GM21526 (cell line): ENCODE measurements at regions not wholly inside any gene's neighbourhood (a gene's known extent, or its start where the extent isn't known, plus 50 kb on each side); places are given as distances from the start of the nearest gene placed in this dataset.

Experiments used
- ATAC-seq: cut with Tn5 transposase; IDR thresholded peaks from one replicate; pipeline ENCODE4 v1.9.1; 2021; ENCODE audit warnings: moderate library complexity; ENCODE audit not compliant: unreplicated experiment, low FRiP score

DNA sequence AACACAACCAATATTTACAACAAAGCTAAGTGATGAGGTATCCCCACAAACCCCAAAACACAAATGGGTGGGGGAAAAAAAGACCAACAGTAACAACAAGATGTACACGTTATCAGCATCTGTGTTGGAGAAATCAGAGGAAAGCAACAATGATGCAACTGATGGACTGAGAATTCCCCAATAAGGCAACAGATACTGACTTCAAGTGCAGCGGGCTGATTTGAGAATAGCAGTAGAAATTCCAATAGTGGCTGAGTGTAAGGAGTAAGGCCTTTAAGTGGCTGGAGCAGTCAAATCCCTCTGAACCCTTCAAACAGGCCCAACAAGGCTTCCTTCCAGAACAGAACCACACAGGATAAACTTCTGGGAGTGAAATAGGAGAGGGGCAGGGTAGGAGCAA lies 97.6 kb downstream of the TM2D1 start:
- no peak for ATAC-seq

GRCh38 chr1:61626816-61627215 lies 98.1 kb downstream of the TM2D1 start:
- no peak for ATAC-seq

- no peak for ATAC-seq
Observed at GRCh38 chr1:61623852-61624251, 101.1 kb downstream of the TM2D1 start.

DNA sequence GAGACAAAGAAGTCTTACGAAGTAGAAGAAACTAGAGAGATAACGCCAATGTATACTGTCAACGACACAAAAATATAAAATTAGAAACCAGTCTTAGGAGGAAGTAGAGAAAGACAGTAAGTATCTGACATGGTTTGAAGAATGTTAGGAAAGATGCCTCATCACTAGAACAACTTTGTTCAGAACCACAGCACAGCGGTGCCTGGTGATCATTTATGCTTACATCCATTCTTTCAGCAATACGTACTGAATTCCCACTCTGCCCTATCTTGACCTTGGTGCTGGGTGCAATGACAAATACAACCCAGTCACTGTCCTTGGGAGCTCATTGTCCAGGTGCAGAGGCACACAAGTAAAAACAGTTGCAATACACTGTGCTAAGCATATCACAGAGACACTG lies 104.4 kb downstream of the TM2D1 start:
- no peak for ATAC-seq

DNA sequence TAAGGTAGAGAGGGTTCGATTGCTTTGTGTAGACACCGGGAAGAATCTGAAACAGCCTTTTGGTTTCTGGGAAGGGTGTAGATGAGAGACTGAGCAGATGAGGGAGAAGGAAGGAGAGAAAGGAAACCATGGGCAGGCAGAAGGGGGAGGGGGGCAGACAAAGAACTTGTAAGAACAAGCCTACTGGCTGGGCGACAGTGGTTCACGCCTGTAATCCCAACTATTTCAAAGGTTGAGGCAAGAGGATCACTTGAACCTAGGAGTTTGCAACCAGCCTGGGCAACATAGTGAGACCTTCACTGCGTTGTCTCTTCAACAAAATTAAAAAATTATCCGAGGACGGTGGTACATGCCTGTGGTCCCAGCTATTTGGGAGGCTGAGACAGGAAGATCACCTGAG lies 106.2 kb downstream of the TM2D1 start:
- ATAC-seq, result no peak

- no peak for ATAC-seq
Observed at GRCh38 chr1:61618193-61618592, 106.7 kb downstream of the TM2D1 start.

DNA sequence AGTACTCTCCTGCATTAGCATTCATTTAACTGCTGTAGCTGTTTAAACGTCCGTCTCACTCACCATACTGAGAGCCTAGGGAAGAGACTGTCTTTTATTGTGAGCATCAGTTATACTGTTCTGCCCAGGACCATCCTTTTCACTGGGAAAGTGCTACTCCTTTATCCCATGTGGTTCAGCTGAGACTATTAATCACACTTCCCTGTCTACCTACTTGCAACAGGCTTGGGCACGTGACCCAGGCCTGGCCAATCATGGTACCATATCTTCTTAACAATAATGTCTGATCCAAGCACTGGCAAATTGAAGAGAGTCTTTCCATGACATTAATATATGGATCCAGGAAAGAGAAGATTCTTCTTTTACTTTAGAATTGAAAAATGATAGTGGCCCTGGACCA lies 108.1 kb downstream of the TM2D1 start:
- ATAC-seq, result no peak

- ATAC-seq, result no peak
Observed at GRCh38 chr1:61612602-61613001, 112.3 kb downstream of the TM2D1 start.

DNA sequence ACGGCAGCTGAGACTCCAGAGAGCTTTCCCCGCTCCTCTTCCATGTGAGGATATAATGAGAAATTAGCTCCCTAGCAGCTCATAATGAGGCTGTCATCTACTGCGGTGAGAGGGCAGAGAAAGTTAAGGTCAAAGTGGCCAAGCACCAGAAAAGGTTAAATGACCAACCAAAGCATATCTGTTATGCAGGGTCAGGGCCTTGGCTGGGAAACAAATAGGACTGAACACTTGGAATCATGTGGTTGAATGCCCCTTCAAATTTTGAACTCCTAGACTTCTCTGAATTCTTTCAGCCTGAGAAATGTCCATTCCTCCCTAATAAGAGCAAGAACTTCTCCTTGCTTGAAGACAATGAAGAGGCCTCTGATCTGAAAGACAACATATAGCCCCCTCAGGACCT lies 115.9 kb downstream of the TM2D1 start:
- ATAC-seq, result no peak

DNA sequence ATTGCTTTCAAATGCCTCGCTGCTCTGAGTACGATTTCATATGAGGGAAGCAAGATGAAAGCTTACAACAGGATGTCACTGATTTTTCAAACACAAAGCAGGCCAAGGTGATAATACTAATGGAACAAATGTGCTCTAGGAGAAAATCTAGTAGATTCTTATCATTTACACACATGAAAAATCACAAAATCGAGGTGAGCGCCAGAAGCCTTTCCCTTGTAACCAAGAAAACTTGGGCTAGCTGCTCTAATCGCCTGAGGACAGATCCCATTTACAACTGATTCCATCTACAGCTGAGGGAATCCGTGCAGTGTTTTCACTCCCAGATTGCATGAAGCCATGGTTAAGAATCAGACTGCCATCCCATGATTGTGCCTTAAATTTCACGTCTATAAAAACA lies 117.5 kb downstream of the TM2D1 start:
- no peak for ATAC-seq

GRCh38 chr1:61606448-61607312 lies 118.3 kb downstream of the TM2D1 start:
- ATAC-seq, result no peak

DNA sequence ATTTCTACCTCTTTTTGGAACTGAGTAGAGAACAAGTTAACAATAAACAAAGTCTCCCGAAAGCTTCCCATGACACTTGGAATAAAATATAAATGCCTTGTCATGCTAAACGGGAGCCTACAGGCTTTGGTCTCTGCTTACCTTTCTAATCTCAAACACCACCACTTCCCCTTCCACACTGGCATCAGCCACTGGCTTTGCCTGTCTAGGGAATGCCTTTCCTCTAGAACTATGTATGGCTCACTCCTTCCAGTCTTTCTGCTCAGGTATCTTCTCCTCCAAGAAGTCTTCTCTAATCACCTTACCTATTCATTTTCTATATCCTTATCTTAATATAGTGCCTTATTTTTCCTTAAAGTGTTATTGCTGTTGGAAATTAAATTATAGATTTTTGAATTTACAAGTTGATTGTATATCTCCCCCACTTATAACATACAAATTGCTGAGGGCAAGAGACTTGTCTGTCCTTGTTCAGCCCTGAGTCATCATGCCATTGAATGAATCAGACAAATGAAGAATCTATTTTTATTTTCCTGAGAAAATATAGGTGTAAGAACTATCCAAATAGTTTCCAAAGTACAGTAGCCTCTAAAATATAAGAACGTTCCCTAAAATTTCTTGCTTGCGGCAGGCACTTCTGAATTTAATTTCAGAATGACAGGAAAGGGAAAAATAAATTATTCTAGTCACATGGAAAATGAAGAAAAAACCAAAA lies 119.2 kb downstream of the TM2D1 start:
- no peak for ATAC-seq

GRCh38 chr1:61604684-61605083 lies 120.3 kb downstream of the TM2D1 start:
- ATAC-seq, result no peak

DNA sequence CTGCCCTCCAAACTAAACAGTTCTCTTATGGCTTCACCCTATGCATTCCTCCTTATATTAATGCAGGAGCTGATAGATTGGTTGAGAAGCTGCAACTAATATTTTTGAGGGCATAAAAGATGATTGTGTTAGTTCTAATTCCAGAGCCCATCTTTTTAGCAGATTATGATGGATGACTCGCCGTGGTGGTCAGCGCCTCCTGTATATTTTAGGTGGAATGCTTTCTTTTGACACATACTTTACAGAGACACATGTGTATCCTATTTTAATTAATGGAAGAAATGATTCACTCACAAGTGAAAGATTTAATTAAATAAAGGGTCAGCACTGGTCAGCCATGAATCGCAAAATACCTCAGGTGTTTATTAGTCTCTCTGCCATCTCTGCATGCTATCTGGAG lies 120.7 kb downstream of the TM2D1 start:
- no peak for ATAC-seq

DNA sequence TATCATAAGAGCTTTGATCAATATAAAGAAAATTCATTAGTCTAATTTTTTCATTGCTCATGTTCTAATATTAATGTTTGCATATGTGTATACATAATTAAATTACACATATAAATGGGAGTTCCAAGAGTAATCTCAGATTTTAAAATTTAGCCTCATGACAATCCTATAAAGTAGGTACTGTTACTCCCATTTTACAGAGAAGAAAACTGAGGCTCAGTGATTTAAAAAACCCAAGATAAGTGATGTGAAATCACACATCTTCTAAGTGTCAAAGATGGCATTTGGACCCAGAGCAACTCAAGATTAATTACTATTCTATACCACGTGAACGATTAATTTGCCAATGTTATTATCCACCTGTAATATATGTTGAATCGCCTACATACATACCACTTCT lies 122.3 kb downstream of the TM2D1 start:
- no peak for ATAC-seq

- ATAC-seq, result no peak
Observed at GRCh38 chr1:61597601-61598000, 127.3 kb downstream of the TM2D1 start.

DNA sequence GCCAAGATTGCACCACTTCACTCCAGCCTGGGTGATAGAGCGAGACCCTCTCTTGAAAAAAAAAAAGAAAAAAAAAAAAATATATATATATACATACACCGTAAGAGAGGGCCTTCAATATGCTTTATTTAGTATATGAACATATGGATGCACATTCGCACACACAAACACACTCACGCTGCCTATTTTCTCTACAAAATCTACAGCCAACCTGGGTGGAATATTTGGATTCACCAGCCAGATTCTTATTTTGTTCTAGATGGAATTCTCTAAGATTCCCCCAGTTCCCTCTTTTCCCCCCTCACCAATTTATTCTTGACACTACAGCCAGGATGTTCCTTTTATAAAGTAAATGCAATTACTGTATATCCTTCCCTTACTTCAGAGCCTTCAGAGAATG lies 131.6 kb downstream of the TM2D1 start:
- no peak for ATAC-seq

- ATAC-seq, result no peak
Observed at GRCh38 chr1:61591351-61591750, 133.6 kb downstream of the TM2D1 start.

DNA sequence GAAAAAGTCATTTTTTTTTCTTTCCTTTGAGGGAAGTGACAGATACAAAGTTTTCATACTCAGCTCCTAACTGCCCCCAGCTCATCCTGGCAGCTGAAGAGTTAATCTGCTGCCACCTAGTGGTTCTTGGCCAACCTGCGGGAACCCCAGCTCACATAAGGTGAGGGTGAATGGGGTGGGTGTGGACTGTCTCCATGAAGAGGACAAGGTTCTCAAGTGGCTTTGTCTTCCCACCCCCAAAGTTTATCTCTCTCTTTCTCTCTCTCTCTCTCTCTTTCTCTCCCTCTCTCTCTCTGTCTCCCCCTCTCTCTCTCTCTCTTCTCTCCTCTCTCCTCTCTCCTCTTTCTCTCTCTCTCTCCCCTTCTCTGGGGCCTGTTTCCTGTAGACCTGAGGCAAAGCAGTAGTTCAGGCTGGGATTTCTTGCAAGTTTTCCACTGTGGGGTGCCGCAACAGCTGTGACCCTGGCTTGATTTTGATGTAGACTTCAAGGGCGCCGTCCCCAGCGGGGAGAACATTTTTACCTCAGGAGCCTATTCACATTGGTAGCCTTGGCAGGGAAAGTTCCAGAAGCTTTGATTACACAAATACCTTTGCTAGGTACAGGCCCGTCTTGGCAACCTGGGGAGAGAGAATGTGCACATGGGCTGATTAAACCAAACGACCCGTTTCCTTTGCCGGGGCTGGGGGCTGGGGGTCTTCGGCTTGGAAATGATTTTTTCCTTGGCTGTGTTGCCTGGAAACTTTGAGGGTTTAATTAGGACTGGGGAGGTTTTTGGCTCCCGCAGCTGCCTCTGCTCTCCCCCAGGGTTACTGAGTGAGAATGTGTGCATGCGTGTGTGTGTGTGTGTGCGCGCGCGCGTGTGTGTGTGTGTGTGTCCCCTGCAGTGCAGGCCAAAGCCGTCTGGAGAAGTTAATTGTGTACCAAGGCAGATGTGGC lies 135.9 kb downstream of the TM2D1 start:
- peak; percentile 99 for ATAC-seq

GRCh38 chr1:61585714-61586113 lies 139.2 kb downstream of the TM2D1 start:
- ATAC-seq, result no peak

DNA sequence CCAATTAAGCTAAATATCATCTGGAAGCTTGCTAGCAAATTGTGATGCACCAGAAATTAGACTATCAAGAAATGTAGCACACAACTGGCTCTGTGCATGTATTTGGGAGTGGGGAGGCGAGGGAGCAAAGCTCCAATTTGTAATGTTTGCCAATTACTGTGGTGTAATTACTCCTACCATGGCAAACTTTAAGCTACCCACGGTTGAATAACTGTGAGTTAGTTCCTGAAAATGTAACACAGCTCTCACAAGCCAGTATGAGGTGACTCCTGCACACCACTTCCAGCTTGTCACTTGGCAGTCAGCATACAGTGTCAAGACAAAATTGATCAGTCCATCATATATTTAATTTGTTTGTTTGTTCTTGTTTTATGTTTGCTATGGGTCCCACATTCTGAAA lies 141.2 kb downstream of the TM2D1 start:
- ATAC-seq, result no peak
